Esophagus squamous epithelium (tissue), 4 donors: ENCODE measurements at regions not wholly inside any gene's neighbourhood (a gene's known extent, or its start where the extent isn't known, plus 50 kb on each side); places are given as distances from the start of the nearest gene placed in this dataset.

Source experiments
- POLR2A ChIP-seq, 4 donors: fragments of 450-650 bp; IDR thresholded peaks; one replicate each; pipeline ENCODE4 v1.6.1; 2017; ENCODE audit warnings: antibody characterized with exemption in 4 of 4, mild to moderate bottlenecking in 4 of 4, moderate library complexity in 3 of 4
- TF ChIP-seq, protein P1 (sequence below), 6 experiments: fragments of 450-650 bp in 4 of 6; fragments of 200-600 bp in 2 of 6; sonication (generic) in 2 of 6; IDR thresholded peaks; one replicate each; pipeline ENCODE4 v1.5.1; 2016 to 2019; ENCODE audit warnings: antibody characterized with exemption in 6 of 6, mild to moderate bottlenecking in 4 of 6, moderate library complexity in 4 of 6

GRCh38 chr5:21143686-21144085 is 1155.7 kb upstream of the CDH18 start:
- TF ChIP-seq, protein P1, sequence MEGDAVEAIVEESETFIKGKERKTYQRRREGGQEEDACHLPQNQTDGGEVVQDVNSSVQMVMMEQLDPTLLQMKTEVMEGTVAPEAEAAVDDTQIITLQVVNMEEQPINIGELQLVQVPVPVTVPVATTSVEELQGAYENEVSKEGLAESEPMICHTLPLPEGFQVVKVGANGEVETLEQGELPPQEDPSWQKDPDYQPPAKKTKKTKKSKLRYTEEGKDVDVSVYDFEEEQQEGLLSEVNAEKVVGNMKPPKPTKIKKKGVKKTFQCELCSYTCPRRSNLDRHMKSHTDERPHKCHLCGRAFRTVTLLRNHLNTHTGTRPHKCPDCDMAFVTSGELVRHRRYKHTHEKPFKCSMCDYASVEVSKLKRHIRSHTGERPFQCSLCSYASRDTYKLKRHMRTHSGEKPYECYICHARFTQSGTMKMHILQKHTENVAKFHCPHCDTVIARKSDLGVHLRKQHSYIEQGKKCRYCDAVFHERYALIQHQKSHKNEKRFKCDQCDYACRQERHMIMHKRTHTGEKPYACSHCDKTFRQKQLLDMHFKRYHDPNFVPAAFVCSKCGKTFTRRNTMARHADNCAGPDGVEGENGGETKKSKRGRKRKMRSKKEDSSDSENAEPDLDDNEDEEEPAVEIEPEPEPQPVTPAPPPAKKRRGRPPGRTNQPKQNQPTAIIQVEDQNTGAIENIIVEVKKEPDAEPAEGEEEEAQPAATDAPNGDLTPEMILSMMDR (IDR thresholded peaks at IDR 0.05) = no peak
- no peak for TF ChIP-seq POLR2A (IDR thresholded peaks at IDR 0.05)
